ENCODE measurements at regions not wholly inside any gene's neighbourhood (a gene's known extent, or its start where the extent isn't known, plus 50 kb on each side); places are given as distances from the start of the nearest gene placed in this dataset.

DNA sequence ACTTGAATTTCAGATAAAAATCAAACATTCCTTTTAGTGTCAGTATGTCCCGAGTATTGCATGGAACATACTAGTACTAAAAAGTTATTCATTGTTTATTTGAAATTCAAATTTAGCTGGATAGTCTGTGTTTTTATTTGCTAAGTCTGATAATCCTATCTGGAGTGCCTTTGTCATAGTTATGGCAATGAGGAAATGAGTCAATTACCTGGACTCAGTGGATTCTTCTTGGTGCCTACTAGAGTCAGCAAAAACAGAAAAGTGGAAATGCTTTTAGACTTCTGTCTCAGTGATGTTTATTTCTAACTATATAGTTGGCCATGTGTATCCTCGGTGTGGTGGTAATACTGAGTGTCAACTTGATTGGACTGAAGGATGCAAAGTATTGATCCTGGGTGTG lies 121.3 kb upstream of the EEF1E1 start:
- no peaks in the 10 kb centered on the region for H3K36me3 ChIP-seq (ENCODE audit: insufficient read depth)
- H3K4me1 ChIP-seq (ENCODE audit: insufficient read depth): no peaks in the 10 kb centered on the region
- WGBS: 74% methylated on average over 2 of the region's 2 CpGs
- no peak overlapping the region for H3K27ac ChIP-seq (ENCODE audit: low read depth)
- DNase-seq (ENCODE audit: extremely low spot score): no peak
- H3K4me3 ChIP-seq (ENCODE audit: low read depth, low read length): no peak overlapping the region

DNA sequence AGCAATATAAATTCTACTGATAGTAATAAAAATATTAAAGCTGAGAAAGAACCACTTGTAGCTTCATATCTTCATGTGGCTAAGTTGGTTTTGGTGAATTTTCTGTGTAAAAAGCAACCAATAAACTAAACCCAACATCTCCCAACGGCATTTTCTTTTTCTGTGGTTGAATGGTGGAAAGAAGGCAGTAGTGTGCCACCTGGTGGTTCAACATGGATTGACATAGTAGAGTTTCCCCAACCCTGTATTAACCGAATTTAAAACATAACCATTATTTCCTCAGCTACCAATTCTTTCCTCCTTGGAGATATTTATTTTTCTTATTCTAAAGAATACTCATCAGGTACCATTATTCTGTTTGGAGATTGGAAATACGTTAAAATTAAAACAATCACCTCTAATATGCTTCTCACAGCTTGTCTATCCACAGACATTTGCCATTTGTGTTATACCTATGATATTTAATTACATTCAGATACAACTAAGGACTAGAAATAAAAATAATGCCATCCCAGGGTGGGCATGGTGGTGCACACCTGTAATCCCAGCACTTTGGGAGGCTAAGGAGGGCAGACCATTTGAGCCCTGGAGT lies 117.1 kb upstream of the EEF1E1 start:
- 2% methylated on average over 3 of the region's 3 CpGs for WGBS
- DNase-seq (ENCODE audit: extremely low spot score): no peak
- Histone ChIP-seq H3K4me3 (ENCODE audit: low read depth, low read length) (no peak overlapping the region), H3K4me1 (ENCODE audit: insufficient read depth) (no peaks in the 10 kb centered on the region), H3K27ac (ENCODE audit: low read depth) (no peak overlapping the region), H3K36me3 (ENCODE audit: insufficient read depth) (no peaks in the 10 kb centered on the region)

DNA sequence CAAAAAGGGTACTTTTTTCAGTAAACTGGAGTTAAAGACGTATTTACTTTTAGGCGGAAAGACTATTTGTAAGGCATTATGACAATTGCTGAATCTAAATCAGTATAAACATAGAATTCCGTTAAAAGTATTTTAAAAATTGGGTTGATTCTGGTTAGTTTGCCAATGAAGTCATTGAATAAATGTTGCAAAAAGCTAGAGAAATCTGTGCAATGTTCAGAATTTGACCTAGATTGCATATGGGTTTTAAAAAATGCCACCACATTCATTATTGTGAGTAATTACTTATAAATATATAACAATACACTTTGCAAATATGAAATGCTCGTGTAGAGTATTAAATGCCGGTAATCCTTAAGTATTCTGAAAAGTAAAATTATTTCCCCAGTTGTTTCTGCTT lies 116.5 kb upstream of the EEF1E1 start:
- no peak for DNase-seq (ENCODE audit: extremely low spot score)
- no peaks in the 10 kb centered on the region for H3K36me3 ChIP-seq (ENCODE audit: insufficient read depth)
- H3K27ac ChIP-seq (ENCODE audit: low read depth): no peak overlapping the region
- no peaks in the 10 kb centered on the region for H3K4me1 ChIP-seq (ENCODE audit: insufficient read depth)
- H3K4me3 ChIP-seq (ENCODE audit: low read depth, low read length): no peak overlapping the region
- WGBS: 51% methylated on average over 5 of the region's 5 CpGs

DNA sequence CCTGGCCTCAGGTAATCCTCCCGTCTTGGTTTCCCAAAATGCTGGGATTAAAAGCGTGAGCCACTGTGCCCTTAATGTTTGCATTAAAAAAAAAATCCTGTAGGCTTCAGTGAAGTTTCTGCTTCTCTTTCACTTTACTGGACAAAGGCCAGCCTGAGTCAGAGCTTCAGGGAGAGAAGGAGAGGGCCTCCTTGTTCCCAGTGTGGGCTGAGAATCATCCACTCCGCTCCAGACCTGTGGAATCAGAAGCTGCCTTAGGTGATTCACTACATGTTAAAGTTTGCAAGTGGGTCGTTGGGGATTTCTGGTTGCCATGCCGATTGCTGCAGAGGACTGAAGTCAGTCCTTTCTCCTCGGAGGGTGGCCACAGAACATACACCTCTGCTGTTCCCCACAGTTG lies 113.3 kb upstream of the EEF1E1 start:
- H3K4me1 ChIP-seq (ENCODE audit: insufficient read depth): no peaks in the 10 kb centered on the region
- no peak overlapping the region for H3K27ac ChIP-seq (ENCODE audit: low read depth)
- no peak for DNase-seq (ENCODE audit: extremely low spot score)
- no peaks in the 10 kb centered on the region for H3K36me3 ChIP-seq (ENCODE audit: insufficient read depth)
- 62% methylated on average over 6 of the region's 6 CpGs for WGBS
- H3K4me3 ChIP-seq (ENCODE audit: low read depth, low read length): no peak overlapping the region

DNA sequence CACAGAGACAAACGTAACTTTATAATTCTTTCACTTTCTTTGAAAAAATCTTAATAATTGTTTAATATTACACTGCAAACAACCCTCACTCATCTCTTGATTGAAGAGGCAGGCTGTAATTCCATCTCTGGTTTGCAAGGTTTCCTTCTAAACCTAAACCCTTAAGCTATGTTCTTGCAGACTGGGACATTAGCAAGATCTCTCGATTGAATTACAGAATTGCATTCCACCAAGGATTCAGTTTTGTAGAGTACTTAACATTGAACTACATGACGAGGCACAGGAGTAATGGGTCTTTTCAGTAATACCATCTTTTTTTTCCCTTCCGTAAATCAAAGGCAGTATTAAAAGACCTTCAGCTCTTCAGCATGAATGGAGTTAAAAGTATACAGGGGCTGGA lies 111.6 kb upstream of the EEF1E1 start:
- 70% methylated on average over 4 of the region's 4 CpGs for WGBS
- no peak overlapping the region for H3K4me3 ChIP-seq (ENCODE audit: low read depth, low read length)

DNA sequence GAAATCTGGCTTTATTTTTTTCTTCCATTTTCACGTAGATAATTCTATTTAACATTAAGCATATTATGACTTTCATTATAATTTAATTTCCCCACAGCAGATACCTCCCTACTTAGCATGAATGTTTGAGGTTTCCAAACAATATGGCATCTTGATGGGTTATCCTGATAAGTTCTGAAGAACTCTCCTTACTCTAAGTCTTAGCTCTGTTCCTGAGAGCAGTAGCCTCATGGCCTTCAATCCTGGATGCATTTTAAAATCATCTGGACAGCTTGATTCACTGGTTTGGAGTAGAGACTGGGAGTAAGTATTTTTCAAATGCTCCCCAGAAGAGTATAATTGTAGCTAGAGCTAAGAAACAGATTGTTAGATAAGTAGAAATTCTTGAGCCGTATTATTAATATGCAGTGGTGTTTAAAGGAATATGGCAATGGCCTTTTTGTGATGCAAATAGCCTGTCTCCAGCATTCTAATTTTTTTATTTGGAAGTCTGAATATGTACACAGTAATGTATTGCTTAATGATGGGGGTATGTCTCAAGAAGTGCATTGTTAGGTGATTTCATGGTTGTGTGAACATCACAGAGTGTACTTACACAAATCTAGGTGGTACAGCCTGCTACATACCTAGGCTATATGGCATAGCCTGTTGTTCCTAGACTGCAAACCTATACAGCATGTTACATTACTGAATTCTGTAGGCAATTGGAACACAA lies 110.5 kb upstream of the EEF1E1 start:
- WGBS: 86% methylated on average over 2 of the region's 2 CpGs
- no peaks in the 10 kb centered on the region for H3K36me3 ChIP-seq (ENCODE audit: insufficient read depth)
- no peak for DNase-seq (ENCODE audit: extremely low spot score)
- no peak overlapping the region for H3K4me3 ChIP-seq (ENCODE audit: low read depth, low read length)
- no peak overlapping the region for H3K27ac ChIP-seq (ENCODE audit: low read depth)
- H3K4me1 ChIP-seq (ENCODE audit: insufficient read depth): no peaks in the 10 kb centered on the region

More for the DNA sequence above, 111.6 kb upstream of the EEF1E1 start:
- Histone ChIP-seq H3K36me3 (ENCODE audit: insufficient read depth) (no peaks in the 10 kb centered on the region), H3K4me1 (ENCODE audit: insufficient read depth) (no peaks in the 10 kb centered on the region), H3K27ac (ENCODE audit: low read depth) (no peak overlapping the region)
- DNase-seq (ENCODE audit: extremely low spot score): no peak

DNA sequence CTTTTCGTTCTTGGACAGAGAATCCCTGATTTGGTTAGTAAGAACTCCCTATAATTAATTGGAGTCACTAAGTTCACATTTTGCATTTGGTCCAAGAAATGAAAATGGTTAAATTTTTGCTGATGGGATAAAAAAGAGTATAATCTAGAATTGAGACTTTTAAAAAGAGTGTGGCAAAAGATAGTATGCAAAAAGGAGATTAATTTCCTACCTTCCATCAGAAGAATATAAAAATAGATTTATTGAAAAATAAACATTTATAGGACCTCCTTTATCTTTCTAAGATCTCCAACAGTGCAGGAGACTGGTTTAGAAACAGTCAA lies 105.5 kb upstream of the EEF1E1 start:
- Histone ChIP-seq H3K27ac (ENCODE audit: low read depth) (no peak overlapping the region), H3K4me3 (ENCODE audit: low read depth, low read length) (no peak overlapping the region), H3K36me3 (ENCODE audit: insufficient read depth) (no peaks in the 10 kb centered on the region), H3K4me1 (ENCODE audit: insufficient read depth) (no peaks in the 10 kb centered on the region)
- no peak for DNase-seq (ENCODE audit: extremely low spot score)
- 87% methylated on average over 1 of the region's 1 CpG for WGBS

DNA sequence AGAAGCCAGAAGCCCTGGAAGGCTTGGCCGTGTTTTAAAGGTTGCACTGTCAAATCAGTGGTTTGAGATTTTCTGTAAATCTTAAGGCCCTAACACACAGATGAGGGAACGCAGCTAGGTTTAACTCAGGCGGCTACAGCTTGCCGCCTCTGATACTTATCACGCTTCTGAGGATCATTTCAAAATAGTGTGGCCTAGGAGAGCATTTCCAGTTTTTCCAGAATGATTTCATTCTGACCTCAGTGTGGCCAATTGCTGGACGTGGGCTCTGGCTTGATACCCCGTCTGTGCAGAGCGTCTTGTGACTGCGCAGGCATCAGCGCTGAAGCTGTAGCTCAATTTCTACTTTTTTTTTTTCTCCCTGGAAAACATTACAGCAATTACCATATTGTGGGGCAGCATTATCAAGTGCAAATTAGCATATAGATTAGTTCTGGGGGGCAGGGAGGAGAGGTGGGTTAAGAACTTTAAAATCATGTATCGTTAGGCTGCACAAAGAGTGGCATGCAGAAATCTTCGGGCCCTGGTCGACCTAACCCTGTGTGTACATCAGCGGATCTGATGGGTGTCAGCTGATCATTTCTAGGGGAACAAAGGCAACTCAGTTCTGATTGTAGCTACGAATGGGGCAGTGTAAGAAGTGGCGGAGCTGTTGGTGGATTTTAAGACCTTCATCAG lies 105.0 kb upstream of the EEF1E1 start:
- H3K36me3 ChIP-seq (ENCODE audit: insufficient read depth): no peaks in the 10 kb centered on the region
- no peak overlapping the region for H3K4me3 ChIP-seq (ENCODE audit: low read depth, low read length)
- H3K4me1 ChIP-seq (ENCODE audit: insufficient read depth): no peaks in the 10 kb centered on the region
- no peak overlapping the region for H3K27ac ChIP-seq (ENCODE audit: low read depth)
- 84% methylated on average over 16 of the region's 16 CpGs for WGBS
- no peak for DNase-seq (ENCODE audit: extremely low spot score)

DNA sequence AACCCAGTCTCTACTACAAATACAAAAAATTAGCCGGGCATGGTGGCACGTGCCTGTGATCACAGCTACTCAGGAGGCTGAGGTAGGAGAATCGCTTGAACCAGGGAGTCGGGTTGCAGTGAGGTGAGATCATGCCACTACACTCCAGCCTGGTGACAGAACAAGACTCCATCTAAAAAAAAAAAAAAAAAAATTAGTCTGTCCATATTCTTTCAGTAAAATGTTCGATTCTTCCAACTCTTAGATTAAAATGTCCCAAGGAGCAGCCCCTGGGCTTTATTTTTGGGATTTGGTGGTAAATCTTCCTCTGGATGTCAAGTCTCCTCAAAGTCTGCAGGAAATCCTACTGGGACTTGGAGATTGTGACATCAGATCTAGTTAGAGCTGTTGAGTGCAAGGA lies 101.0 kb upstream of the EEF1E1 start:
- WGBS: 75% methylated on average over 5 of the region's 5 CpGs
- Histone ChIP-seq H3K4me1 (ENCODE audit: insufficient read depth) (no peaks in the 10 kb centered on the region), H3K4me3 (ENCODE audit: low read depth, low read length) (no peak overlapping the region), H3K36me3 (ENCODE audit: insufficient read depth) (no peaks in the 10 kb centered on the region), H3K27ac (ENCODE audit: low read depth) (no peak overlapping the region)
- no peak for DNase-seq (ENCODE audit: extremely low spot score)

GRCh38 chr6:8201679-8202078 lies 99.3 kb upstream of the EEF1E1 start:
- H3K27ac ChIP-seq (ENCODE audit: low read depth): no peak overlapping the region
- no peaks in the 10 kb centered on the region for H3K4me1 ChIP-seq (ENCODE audit: insufficient read depth)
- H3K36me3 ChIP-seq (ENCODE audit: insufficient read depth): no peaks in the 10 kb centered on the region
- H3K4me3 ChIP-seq (ENCODE audit: low read depth, low read length): no peak overlapping the region
- 78% methylated on average over 5 of the region's 5 CpGs for WGBS
- DNase-seq (ENCODE audit: extremely low spot score): no peak

- H3K4me1 ChIP-seq (ENCODE audit: insufficient read depth): no peaks in the 10 kb centered on the region
- 41% methylated on average over 3 of the region's 3 CpGs for WGBS
These were observed 97.9 kb upstream of the EEF1E1 start for GRCh38 chr6:8200255-8200654.

GRCh38 chr6:8195714-8196102 lies 93.4 kb upstream of the EEF1E1 start:
- no peak for DNase-seq (ENCODE audit: extremely low spot score)
- WGBS: 41% methylated on average over 4 of the region's 4 CpGs
- no peaks in the 10 kb centered on the region for H3K4me1 ChIP-seq (ENCODE audit: insufficient read depth)
- no peak overlapping the region for H3K27ac ChIP-seq (ENCODE audit: low read depth)
- no peaks in the 10 kb centered on the region for H3K36me3 ChIP-seq (ENCODE audit: insufficient read depth)
- no peak overlapping the region for H3K4me3 ChIP-seq (ENCODE audit: low read depth, low read length)

More at GRCh38 chr6:8200255-8200654, 97.9 kb upstream of the EEF1E1 start:
- Histone ChIP-seq H3K36me3 (ENCODE audit: insufficient read depth) (no peaks in the 10 kb centered on the region), H3K27ac (ENCODE audit: low read depth) (no peak overlapping the region), H3K4me3 (ENCODE audit: low read depth, low read length) (no peak overlapping the region)
- no peak for DNase-seq (ENCODE audit: extremely low spot score)

DNA sequence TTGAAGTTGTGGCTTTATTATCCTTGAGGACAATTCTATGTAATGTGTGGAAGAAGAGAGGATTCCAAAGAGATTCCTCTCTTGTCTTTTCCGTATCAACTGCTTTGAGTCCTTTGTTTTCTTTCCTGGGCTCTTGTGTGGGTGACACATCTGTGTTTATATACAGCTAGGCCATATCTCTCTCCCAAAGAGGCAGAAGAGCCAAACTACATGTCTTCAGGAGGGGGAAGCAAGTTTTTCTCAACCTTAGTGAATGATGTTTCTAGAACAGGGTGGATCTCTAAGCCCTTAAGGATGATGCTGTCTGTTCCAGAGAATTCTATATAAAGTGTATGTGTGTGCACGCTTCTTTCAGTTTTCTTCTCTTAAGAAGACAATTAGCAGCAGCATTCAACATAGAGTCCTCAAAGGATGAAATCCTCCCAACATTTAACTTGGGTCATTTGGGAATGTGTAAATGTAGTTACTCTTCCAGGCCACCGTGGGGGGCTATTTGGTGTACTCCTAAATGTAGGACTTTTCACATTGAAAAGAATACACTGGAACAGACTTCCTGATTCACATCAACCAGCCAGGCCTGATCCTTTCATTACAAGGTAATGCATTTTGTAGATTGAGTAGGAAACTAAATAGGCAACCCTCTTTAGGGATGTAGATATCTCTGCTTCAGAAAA lies 92.8 kb upstream of the EEF1E1 start:
- 71% methylated on average over 3 of the region's 3 CpGs for WGBS
- no peaks in the 10 kb centered on the region for H3K4me1 ChIP-seq (ENCODE audit: insufficient read depth)
- H3K36me3 ChIP-seq (ENCODE audit: insufficient read depth): no peaks in the 10 kb centered on the region
- no peak overlapping the region for H3K4me3 ChIP-seq (ENCODE audit: low read depth, low read length)
- DNase-seq (ENCODE audit: extremely low spot score): no peak
- H3K27ac ChIP-seq (ENCODE audit: low read depth): no peak overlapping the region

DNA sequence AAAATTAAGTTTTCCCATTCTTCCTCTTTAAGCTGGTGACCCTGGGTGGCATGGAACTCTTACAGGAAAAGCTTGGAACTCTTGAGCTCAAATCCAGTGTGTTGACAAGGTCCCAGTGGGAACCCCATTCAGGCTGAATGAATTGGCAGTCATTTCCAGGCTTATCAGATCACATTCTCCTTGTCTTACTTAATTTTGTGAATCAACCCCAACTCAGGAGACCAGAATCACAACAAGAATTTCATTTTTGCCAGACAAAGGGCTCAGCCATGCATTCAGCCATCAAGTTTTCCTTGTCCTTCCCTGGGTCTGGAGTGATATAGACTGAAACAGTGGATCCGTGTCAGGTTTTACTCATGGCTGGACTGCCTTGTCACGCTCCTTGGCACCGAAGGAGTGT lies 92.1 kb upstream of the EEF1E1 start:
- H3K36me3 ChIP-seq (ENCODE audit: insufficient read depth): no peaks in the 10 kb centered on the region
- no peak for DNase-seq (ENCODE audit: extremely low spot score)
- H3K4me3 ChIP-seq (ENCODE audit: low read depth, low read length): no peak overlapping the region
- H3K4me1 ChIP-seq (ENCODE audit: insufficient read depth): no peaks in the 10 kb centered on the region
- 71% methylated on average over 3 of the region's 3 CpGs for WGBS
- no peak overlapping the region for H3K27ac ChIP-seq (ENCODE audit: low read depth)
